ENCODE measurements at regions not wholly inside any gene's neighbourhood (a gene's known extent, or its start where the extent isn't known, plus 50 kb on each side); places are given as distances from the start of the nearest gene placed in this dataset.

DNA sequence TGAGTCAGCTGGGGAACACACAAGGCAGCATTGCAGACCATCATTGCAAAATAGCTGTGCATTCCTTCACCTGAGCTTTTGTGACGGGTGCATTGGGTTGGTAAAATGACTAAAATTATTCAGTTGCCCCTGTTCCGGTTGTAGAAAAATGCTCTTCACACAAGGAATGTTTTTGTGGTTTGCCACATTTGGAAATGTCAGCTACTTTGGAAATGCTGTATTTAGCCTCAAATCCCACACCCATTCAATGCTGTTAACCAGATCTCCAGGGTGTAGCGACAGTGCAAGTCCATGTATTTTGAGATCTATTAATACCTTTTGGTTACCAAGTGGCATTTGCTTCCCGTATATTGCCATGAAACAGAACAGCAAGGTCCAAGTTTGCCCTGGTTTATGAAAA, 201.2 kb downstream of the FOXA2 start:
- TF ChIP-seq POLR2AphosphoS5 (IDR thresholded peaks at IDR 0.05): no peak
- TF ChIP-seq, protein P1, sequence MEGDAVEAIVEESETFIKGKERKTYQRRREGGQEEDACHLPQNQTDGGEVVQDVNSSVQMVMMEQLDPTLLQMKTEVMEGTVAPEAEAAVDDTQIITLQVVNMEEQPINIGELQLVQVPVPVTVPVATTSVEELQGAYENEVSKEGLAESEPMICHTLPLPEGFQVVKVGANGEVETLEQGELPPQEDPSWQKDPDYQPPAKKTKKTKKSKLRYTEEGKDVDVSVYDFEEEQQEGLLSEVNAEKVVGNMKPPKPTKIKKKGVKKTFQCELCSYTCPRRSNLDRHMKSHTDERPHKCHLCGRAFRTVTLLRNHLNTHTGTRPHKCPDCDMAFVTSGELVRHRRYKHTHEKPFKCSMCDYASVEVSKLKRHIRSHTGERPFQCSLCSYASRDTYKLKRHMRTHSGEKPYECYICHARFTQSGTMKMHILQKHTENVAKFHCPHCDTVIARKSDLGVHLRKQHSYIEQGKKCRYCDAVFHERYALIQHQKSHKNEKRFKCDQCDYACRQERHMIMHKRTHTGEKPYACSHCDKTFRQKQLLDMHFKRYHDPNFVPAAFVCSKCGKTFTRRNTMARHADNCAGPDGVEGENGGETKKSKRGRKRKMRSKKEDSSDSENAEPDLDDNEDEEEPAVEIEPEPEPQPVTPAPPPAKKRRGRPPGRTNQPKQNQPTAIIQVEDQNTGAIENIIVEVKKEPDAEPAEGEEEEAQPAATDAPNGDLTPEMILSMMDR (IDR thresholded peaks at IDR 0.05): no peak
- no peak for TF ChIP-seq POLR2A (IDR thresholded peaks at IDR 0.05)

All from breast epithelium (tissue), 3 donors.